ENCODE measurements at regions not wholly inside any gene's neighbourhood (a gene's known extent, or its start where the extent isn't known, plus 50 kb on each side); places are given as distances from the start of the nearest gene placed in this dataset.

- Histone ChIP-seq H3K9me3 (ENCODE audit: control insufficient read depth, insufficient read depth, low read length) (no peaks in the 10 kb centered on the region), H3K36me3 (ENCODE audit: control insufficient read depth, insufficient read depth, low read length) (no peaks in the 10 kb centered on the region), H3K4me3 (ENCODE audit: low read length) (no peak overlapping the region), H3K4me1 (ENCODE audit: control insufficient read depth, insufficient read depth, low read length) (no peaks in the 10 kb centered on the region), H3K27me3 (ENCODE audit: control insufficient read depth, insufficient read depth, low read length) (no peaks in the 10 kb centered on the region), H3K27ac (ENCODE audit: low read length) (no peak overlapping the region)
- no CpG with 5 or more reads among the region's 3 CpGs for WGBS (ENCODE audit: insufficient coverage, insufficient read length)
- no peak for DNase-seq (ENCODE audit: low read depth, low spot score)
Measured at GRCh38 chr17:70872103-70872502, 702.8 kb downstream of the KCNJ2 start.

DNA sequence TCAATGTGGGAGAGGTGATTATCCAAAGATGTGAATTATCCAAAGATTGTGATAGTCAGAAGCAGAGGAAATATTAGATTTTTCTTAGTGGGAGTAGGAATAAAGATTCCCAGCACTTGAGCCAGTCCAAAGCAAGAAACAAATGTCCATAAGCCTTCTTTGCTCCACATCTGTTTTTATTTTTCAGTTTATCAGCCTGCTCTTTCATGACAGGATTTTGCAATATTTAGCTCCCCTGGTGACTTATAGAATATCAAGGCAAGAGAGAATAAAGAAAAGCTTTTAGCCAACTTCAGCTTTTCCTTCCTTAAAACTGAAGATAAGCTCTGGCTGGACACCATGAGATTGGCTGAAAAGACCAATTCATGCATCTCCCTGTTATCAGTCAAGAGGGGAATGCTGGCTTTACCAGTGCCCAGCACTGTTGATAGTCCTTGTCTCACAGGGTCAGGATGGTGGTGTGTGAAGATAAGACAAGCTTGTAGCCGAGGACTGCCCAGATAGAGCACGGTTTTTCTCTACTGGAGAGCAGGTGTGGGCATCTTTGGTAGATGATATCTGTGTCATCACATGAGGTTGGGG is 706.5 kb downstream of the KCNJ2 start:
- H3K36me3 ChIP-seq (ENCODE audit: control insufficient read depth, insufficient read depth, low read length), result no peaks in the 10 kb centered on the region
- H3K9me3 ChIP-seq (ENCODE audit: control insufficient read depth, insufficient read depth, low read length), result no peaks in the 10 kb centered on the region
- DNase-seq (ENCODE audit: low read depth, low spot score), result no peak
- H3K27me3 ChIP-seq (ENCODE audit: control insufficient read depth, insufficient read depth, low read length), result no peaks in the 10 kb centered on the region
- WGBS (ENCODE audit: insufficient coverage, insufficient read length), result no CpG with 5 or more reads among the region's 2 CpGs
- no peak overlapping the region for H3K4me3 ChIP-seq (ENCODE audit: low read length)
- no peak overlapping the region for H3K27ac ChIP-seq (ENCODE audit: low read length)
- H3K4me1 ChIP-seq (ENCODE audit: control insufficient read depth, insufficient read depth, low read length), result no peaks in the 10 kb centered on the region

GRCh38 chr17:70878879-70879278 is 709.5 kb downstream of the KCNJ2 start:
- H3K27ac ChIP-seq (ENCODE audit: low read length), result no peak overlapping the region
- peaks cover 3% of the 10 kb centered on the region; the same call in 1 of the 2 replicates for H3K4me1 ChIP-seq (ENCODE audit: control insufficient read depth, insufficient read depth, low read length)
- WGBS (ENCODE audit: insufficient coverage, insufficient read length), result no CpG with 5 or more reads among the region's 2 CpGs
- H3K36me3 ChIP-seq (ENCODE audit: control insufficient read depth, insufficient read depth, low read length), result no peaks in the 10 kb centered on the region
- no peak overlapping the region for H3K4me3 ChIP-seq (ENCODE audit: low read length)
- no peaks in the 10 kb centered on the region for H3K27me3 ChIP-seq (ENCODE audit: control insufficient read depth, insufficient read depth, low read length)
- no peak for DNase-seq (ENCODE audit: low read depth, low spot score)
- H3K9me3 ChIP-seq (ENCODE audit: control insufficient read depth, insufficient read depth, low read length), result no peaks in the 10 kb centered on the region

GRCh38 chr17:70879401-70879800 is 710.1 kb downstream of the KCNJ2 start:
- no peaks in the 10 kb centered on the region for H3K9me3 ChIP-seq (ENCODE audit: control insufficient read depth, insufficient read depth, low read length)
- no peak overlapping the region for H3K4me3 ChIP-seq (ENCODE audit: low read length)
- H3K27ac ChIP-seq (ENCODE audit: low read length), result no peak overlapping the region
- H3K4me1 ChIP-seq (ENCODE audit: control insufficient read depth, insufficient read depth, low read length), result peaks cover 3% of the 10 kb centered on the region; the same call in 1 of the 2 replicates
- no peak for DNase-seq (ENCODE audit: low read depth, low spot score)
- H3K36me3 ChIP-seq (ENCODE audit: control insufficient read depth, insufficient read depth, low read length), result no peaks in the 10 kb centered on the region
- no CpG with 5 or more reads among the region's 3 CpGs for WGBS (ENCODE audit: insufficient coverage, insufficient read length)
- H3K27me3 ChIP-seq (ENCODE audit: control insufficient read depth, insufficient read depth, low read length), result no peaks in the 10 kb centered on the region

GRCh38 chr17:70881093-70881492 is 711.8 kb downstream of the KCNJ2 start:
- H3K4me1 ChIP-seq (ENCODE audit: control insufficient read depth, insufficient read depth, low read length), result peaks cover 3% of the 10 kb centered on the region; the same call in 1 of the 2 replicates
- H3K27me3 ChIP-seq (ENCODE audit: control insufficient read depth, insufficient read depth, low read length), result no peaks in the 10 kb centered on the region
- no CpG with 5 or more reads among the region's 1 CpG for WGBS (ENCODE audit: insufficient coverage, insufficient read length)
- H3K4me3 ChIP-seq (ENCODE audit: low read length), result no peak overlapping the region
- H3K9me3 ChIP-seq (ENCODE audit: control insufficient read depth, insufficient read depth, low read length), result no peaks in the 10 kb centered on the region
- H3K36me3 ChIP-seq (ENCODE audit: control insufficient read depth, insufficient read depth, low read length), result no peaks in the 10 kb centered on the region
- H3K27ac ChIP-seq (ENCODE audit: low read length), result no peak overlapping the region
- no peak for DNase-seq (ENCODE audit: low read depth, low spot score)

GRCh38 chr17:70882504-70882903 is 713.2 kb downstream of the KCNJ2 start:
- 100% methylated on average over 1 of the region's 6 CpGs for WGBS (ENCODE audit: insufficient coverage, insufficient read length)

DNA sequence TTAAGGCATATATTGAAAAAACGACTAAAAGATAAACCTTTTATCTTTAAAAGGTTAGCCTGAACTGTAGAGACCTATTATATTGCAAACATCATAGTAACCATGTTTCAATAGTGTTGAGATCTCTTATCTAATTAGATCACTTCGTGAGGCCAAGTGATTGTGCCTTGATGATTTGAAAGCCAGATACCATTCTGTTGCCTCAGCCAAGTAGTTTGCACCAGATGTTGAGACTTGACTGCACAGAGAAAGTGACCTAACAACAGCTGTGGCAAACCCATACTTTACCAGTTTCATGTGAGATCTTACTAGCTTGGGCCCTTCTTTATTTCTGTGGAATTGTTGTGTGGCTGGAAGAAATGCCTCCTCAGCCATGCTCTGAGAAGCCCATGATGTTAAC is 717.3 kb downstream of the KCNJ2 start:
- no peak for DNase-seq (ENCODE audit: low read depth, low spot score)
- no peak overlapping the region for H3K4me3 ChIP-seq (ENCODE audit: low read length)
- H3K9me3 ChIP-seq (ENCODE audit: control insufficient read depth, insufficient read depth, low read length), result no peaks in the 10 kb centered on the region
- WGBS (ENCODE audit: insufficient coverage, insufficient read length), result no CpG with 5 or more reads among the region's 2 CpGs
- peaks cover 3% of the 10 kb centered on the region; the same call in 1 of the 2 replicates for H3K4me1 ChIP-seq (ENCODE audit: control insufficient read depth, insufficient read depth, low read length)
- H3K36me3 ChIP-seq (ENCODE audit: control insufficient read depth, insufficient read depth, low read length), result no peaks in the 10 kb centered on the region
- no peaks in the 10 kb centered on the region for H3K27me3 ChIP-seq (ENCODE audit: control insufficient read depth, insufficient read depth, low read length)
- no peak overlapping the region for H3K27ac ChIP-seq (ENCODE audit: low read length)

More at GRCh38 chr17:70882504-70882903, 713.2 kb downstream of the KCNJ2 start:
- H3K4me1 ChIP-seq (ENCODE audit: control insufficient read depth, insufficient read depth, low read length), result peaks cover 3% of the 10 kb centered on the region; the same call in 1 of the 2 replicates
- no peaks in the 10 kb centered on the region for H3K9me3 ChIP-seq (ENCODE audit: control insufficient read depth, insufficient read depth, low read length)
- H3K27me3 ChIP-seq (ENCODE audit: control insufficient read depth, insufficient read depth, low read length), result no peaks in the 10 kb centered on the region
- H3K4me3 ChIP-seq (ENCODE audit: low read length), result no peak overlapping the region
- H3K27ac ChIP-seq (ENCODE audit: low read length), result no peak overlapping the region
- DNase-seq (ENCODE audit: low read depth, low spot score), result no peak
- no peaks in the 10 kb centered on the region for H3K36me3 ChIP-seq (ENCODE audit: control insufficient read depth, insufficient read depth, low read length)

DNA sequence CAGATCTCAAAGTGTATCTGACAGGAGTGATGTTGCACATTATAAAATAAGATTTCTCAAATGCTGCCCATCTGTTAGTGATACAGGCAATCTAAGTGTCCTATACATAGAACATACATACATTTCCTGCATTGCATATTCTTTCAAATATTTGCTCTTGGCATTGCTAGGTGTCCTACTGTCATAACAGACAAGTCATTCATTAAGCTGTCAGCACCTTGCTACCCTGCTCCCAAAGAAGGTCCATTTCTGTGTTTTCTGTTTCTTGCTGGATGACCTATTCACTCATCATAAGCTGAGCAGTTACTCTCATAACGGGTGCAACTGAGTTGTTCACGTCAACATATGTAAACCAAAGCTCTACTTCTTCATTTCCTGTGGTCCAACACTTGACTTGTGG is 719.0 kb downstream of the KCNJ2 start:
- Histone ChIP-seq H3K27ac (ENCODE audit: low read length) (no peak overlapping the region), H3K36me3 (ENCODE audit: control insufficient read depth, insufficient read depth, low read length) (no peaks in the 10 kb centered on the region), H3K4me3 (ENCODE audit: low read length) (no peak overlapping the region), H3K9me3 (ENCODE audit: control insufficient read depth, insufficient read depth, low read length) (no peaks in the 10 kb centered on the region), H3K27me3 (ENCODE audit: control insufficient read depth, insufficient read depth, low read length) (no peaks in the 10 kb centered on the region), H3K4me1 (ENCODE audit: control insufficient read depth, insufficient read depth, low read length) (no peaks in the 10 kb centered on the region)
- DNase-seq (ENCODE audit: low read depth, low spot score), result no peak
- no CpG with 5 or more reads among the region's 2 CpGs for WGBS (ENCODE audit: insufficient coverage, insufficient read length)

DNA sequence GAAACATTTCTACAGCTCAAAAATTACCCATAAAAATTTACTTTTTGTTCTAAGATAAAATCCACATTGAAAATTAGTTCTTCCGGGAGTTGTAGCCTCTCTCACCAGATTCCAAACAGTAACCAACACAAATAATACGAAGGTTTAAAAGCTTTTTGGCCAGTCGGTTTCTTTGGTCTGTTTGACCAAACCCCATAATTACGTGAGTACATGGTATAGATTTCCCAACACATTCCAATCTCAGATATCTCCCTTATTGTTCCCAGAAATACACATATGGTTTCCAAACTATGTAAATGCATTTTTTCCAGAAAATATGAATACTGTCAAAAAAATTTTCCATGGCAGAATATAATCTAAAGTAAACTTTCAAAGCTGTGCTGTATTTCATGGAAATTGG is 722.0 kb downstream of the KCNJ2 start:
- Histone ChIP-seq H3K9me3 (ENCODE audit: control insufficient read depth, insufficient read depth, low read length) (no peaks in the 10 kb centered on the region), H3K36me3 (ENCODE audit: control insufficient read depth, insufficient read depth, low read length) (no peaks in the 10 kb centered on the region), H3K4me1 (ENCODE audit: control insufficient read depth, insufficient read depth, low read length) (no peaks in the 10 kb centered on the region), H3K27me3 (ENCODE audit: control insufficient read depth, insufficient read depth, low read length) (no peaks in the 10 kb centered on the region), H3K27ac (ENCODE audit: low read length) (no peak overlapping the region), H3K4me3 (ENCODE audit: low read length) (no peak overlapping the region)
- no peak for DNase-seq (ENCODE audit: low read depth, low spot score)
- WGBS (ENCODE audit: insufficient coverage, insufficient read length), result no CpG with 5 or more reads among the region's 4 CpGs

- Histone ChIP-seq H3K36me3 (ENCODE audit: control insufficient read depth, insufficient read depth, low read length) (no peaks in the 10 kb centered on the region), H3K27ac (ENCODE audit: low read length) (no peak overlapping the region), H3K4me1 (ENCODE audit: control insufficient read depth, insufficient read depth, low read length) (no peaks in the 10 kb centered on the region), H3K4me3 (ENCODE audit: low read length) (no peak overlapping the region), H3K9me3 (ENCODE audit: control insufficient read depth, insufficient read depth, low read length) (no peaks in the 10 kb centered on the region), H3K27me3 (ENCODE audit: control insufficient read depth, insufficient read depth, low read length) (no peaks in the 10 kb centered on the region)
- no CpG with 5 or more reads among the region's 1 CpG for WGBS (ENCODE audit: insufficient coverage, insufficient read length)
- DNase-seq (ENCODE audit: low read depth, low spot score), result no peak
Measured at GRCh38 chr17:70892527-70892926, 723.2 kb downstream of the KCNJ2 start.

GRCh38 chr17:70896843-70897242 is 727.5 kb downstream of the KCNJ2 start:
- WGBS (ENCODE audit: insufficient coverage, insufficient read length), result no CpG with 5 or more reads among the region's 4 CpGs
- H3K36me3 ChIP-seq (ENCODE audit: control insufficient read depth, insufficient read depth, low read length), result no peaks in the 10 kb centered on the region
- no peaks in the 10 kb centered on the region for H3K9me3 ChIP-seq (ENCODE audit: control insufficient read depth, insufficient read depth, low read length)
- no peaks in the 10 kb centered on the region for H3K27me3 ChIP-seq (ENCODE audit: control insufficient read depth, insufficient read depth, low read length)
- no peak overlapping the region for H3K4me3 ChIP-seq (ENCODE audit: low read length)
- no peak for DNase-seq (ENCODE audit: low read depth, low spot score)
- H3K27ac ChIP-seq (ENCODE audit: low read length), result no peak overlapping the region
- no peaks in the 10 kb centered on the region for H3K4me1 ChIP-seq (ENCODE audit: control insufficient read depth, insufficient read depth, low read length)

Measured in iPS DF 6.9 (cell line).